T-helper 1 cell treated with Interleukin-12 subunit alpha and Interleukin-12 subunit beta and Interleukin-4 antibody, amounts not matched to agents 30 ng/mL and 1 ng/mL, for 36 hours (primary cell): ENCODE measurements at regions not wholly inside any gene's neighbourhood (a gene's known extent, or its start where the extent isn't known, plus 50 kb on each side); places are given as distances from the start of the nearest gene placed in this dataset.
"Not testable (repeated sequence)": the region's sequence is repeated elsewhere in the genome, so short reads cannot be mapped to it uniquely, and the experiment has no call there.

ENCODE experiments used
- intact Hi-C: fragments of 100-400 bp; cut with micrococcal nuclease; formaldehyde crosslinking; loops from one replicate; pipeline ENCODE4 v1.15.1; 2024

- intact Hi-C loops = not testable (repeated sequence)
Observed at GRCh38 chr15:84360902-84361301, 125.3 kb downstream of the GOLGA6L4 start.

- intact Hi-C loops = not testable (repeated sequence)
Observed at GRCh38 chr15:84384421-84384820, 148.8 kb downstream of the GOLGA6L4 start.

- intact Hi-C loops = no loop called here
Observed at GRCh38 chr15:84387086-84387485, 151.5 kb downstream of the GOLGA6L4 start.

GRCh38 chr15:84388201-84388600 is 152.6 kb downstream of the GOLGA6L4 start:
- intact Hi-C loops = not testable (repeated sequence)

GRCh38 chr15:84388638-84389037 is 153.1 kb downstream of the GOLGA6L4 start:
- intact Hi-C loops = not testable (repeated sequence)

GRCh38 chr15:84390324-84390723 is 154.8 kb downstream of the GOLGA6L4 start:
- intact Hi-C loops = not testable (repeated sequence)

GRCh38 chr15:84391191-84391590 is 155.6 kb downstream of the GOLGA6L4 start:
- intact Hi-C loops = no loop called here

GRCh38 chr15:84392020-84392419 is 156.4 kb downstream of the GOLGA6L4 start:
- intact Hi-C loops = not testable (repeated sequence)

- intact Hi-C loops = not testable (repeated sequence)
Observed at GRCh38 chr15:84393386-84393936, 157.9 kb downstream of the GOLGA6L4 start.

- intact Hi-C loops = not testable (repeated sequence)
Observed at GRCh38 chr15:84393966-84394365, 158.4 kb downstream of the GOLGA6L4 start.

GRCh38 chr15:84395384-84395783 is 159.8 kb downstream of the GOLGA6L4 start:
- intact Hi-C loops = not testable (repeated sequence)

GRCh38 chr15:84395881-84396280 is 160.3 kb downstream of the GOLGA6L4 start:
- intact Hi-C loops = not testable (repeated sequence)

- intact Hi-C loops = not testable (repeated sequence)
Observed at GRCh38 chr15:84397066-84397465, 161.5 kb downstream of the GOLGA6L4 start.

- intact Hi-C loops = not testable (repeated sequence)
Observed at GRCh38 chr15:84398087-84398486, 162.5 kb downstream of the GOLGA6L4 start.

- intact Hi-C loops = no loop called here
Observed at GRCh38 chr15:84398763-84399701, 163.5 kb downstream of the GOLGA6L4 start.

GRCh38 chr15:84400017-84400740 is 164.6 kb downstream of the GOLGA6L4 start:
- intact Hi-C loops = no loop called here

- intact Hi-C loops = no loop called here
Observed at GRCh38 chr15:84400820-84401219, 165.2 kb downstream of the GOLGA6L4 start.

GRCh38 chr15:84401461-84401860 is 165.9 kb downstream of the GOLGA6L4 start:
- intact Hi-C loops = not testable (repeated sequence)

- intact Hi-C loops = not testable (repeated sequence)
Observed at GRCh38 chr15:84401891-84402840, 166.6 kb downstream of the GOLGA6L4 start.

- intact Hi-C loops = no loop called here
Observed at GRCh38 chr15:84402856-84403608, 167.5 kb downstream of the GOLGA6L4 start.
